Amygdala (tissue), 56 donors: ENCODE measurements at regions not wholly inside any gene's neighbourhood (a gene's known extent, or its start where the extent isn't known, plus 50 kb on each side); places are given as distances from the start of the nearest gene placed in this dataset.
A peak's percentile ranks its signal among the peaks of the same experiment; 100 is the strongest.
"Not testable (repeated sequence)": the region's sequence is repeated elsewhere in the genome, so short reads cannot be mapped to it uniquely, and the experiment has no call there.

Experiments used
- DNase-seq, 56 donors: peaks; one replicate each; lab custom pipeline; 2025; lab: John Stamatoyannopoulos, UW

GRCh38 chr21:18114810-18115209, 129.8 kb upstream of the CHODL start:
- DNase-seq: peak in 5 of 56 donors; percentile 2 to 30 (median 11)

- no peak for DNase-seq
Observed at GRCh38 chr21:18104802-18105201, 139.8 kb upstream of the CHODL start.

GRCh38 chr21:18096413-18096812, 148.2 kb upstream of the CHODL start:
- not testable (repeated sequence) for DNase-seq

GRCh38 chr21:18089786-18090185, 154.8 kb upstream of the CHODL start:
- DNase-seq: no peak

- DNase-seq: no peak
Observed at GRCh38 chr21:18070392-18070791, 174.2 kb upstream of the CHODL start.

GRCh38 chr21:18069875-18070274, 174.8 kb upstream of the CHODL start:
- DNase-seq: no peak

- no peak for DNase-seq
Observed at GRCh38 chr21:18060402-18060801, 184.2 kb upstream of the CHODL start.

GRCh38 chr21:18058731-18059398, 185.8 kb upstream of the CHODL start:
- DNase-seq: no peak

- DNase-seq: no peak
Observed at GRCh38 chr21:18053151-18053550, 191.5 kb upstream of the CHODL start.

- DNase-seq: no peak
Observed at GRCh38 chr21:18049461-18049860, 195.2 kb upstream of the CHODL start.

- DNase-seq: no peak
Observed at GRCh38 chr21:18041012-18041411, 203.6 kb upstream of the CHODL start.

GRCh38 chr21:18030248-18030647, 211.1 kb upstream of the C21orf91 start:
- no peak for DNase-seq

GRCh38 chr21:18026359-18026758, 207.2 kb upstream of the C21orf91 start:
- no peak for DNase-seq

GRCh38 chr21:18023711-18024110, 204.6 kb upstream of the C21orf91 start:
- DNase-seq: no peak

GRCh38 chr21:18023157-18023556, 204.0 kb upstream of the C21orf91 start:
- DNase-seq: no peak

- no peak for DNase-seq
Observed at GRCh38 chr21:18007121-18007520, 188.0 kb upstream of the C21orf91 start.

GRCh38 chr21:18006691-18007090, 187.5 kb upstream of the C21orf91 start:
- no peak for DNase-seq

GRCh38 chr21:18002393-18002792, 183.2 kb upstream of the C21orf91 start:
- DNase-seq: no peak

- DNase-seq: no peak
Observed at GRCh38 chr21:18000981-18001686, 182.0 kb upstream of the C21orf91 start.

- not testable (repeated sequence) for DNase-seq
Observed at GRCh38 chr21:17998599-17998998, 179.4 kb upstream of the C21orf91 start.

GRCh38 chr21:17989780-17990179, 170.6 kb upstream of the C21orf91 start:
- DNase-seq: no peak

GRCh38 chr21:17988102-17988437, 168.9 kb upstream of the C21orf91 start:
- DNase-seq: no peak
